Pancreas (tissue), 10 donors: ENCODE measurements at regions not wholly inside any gene's neighbourhood (a gene's known extent, or its start where the extent isn't known, plus 50 kb on each side); places are given as distances from the start of the nearest gene placed in this dataset.

Experiments used
- ATAC-seq, 4 donors: fragments of 200-7000 bp; cut with Tn5 transposase; one replicate each; pipeline versions ENCODE4 v1.8.0 to v1.9.1; 2020; ENCODE audit warnings: mild to moderate bottlenecking in 4 of 4, moderate library complexity in 4 of 4
- DNase-seq, 6 donors: peaks; one replicate each; pipeline ENCODE4 v3.0.0-alpha.2; 2020
- FAIRE-seq: peaks from 2 replicates; lab custom pipeline; 2012; peaks lifted over from hg19 to GRCh38; lab: Jason Lieb, UNC
- H3K27ac ChIP-seq, 4 donors: fragments of 200-600 bp; sonication (generic); 1 replicate in 3 of 4; 2 replicates in 1 of 4; pipeline versions ENCODE4 v1.5.0 to v1.8.0; 2020
- H3K27me3 ChIP-seq, 4 donors: fragments of 200-600 bp; one replicate each; pipeline ENCODE4 v1.8.0; 2021
- H3K36me3 ChIP-seq, 3 donors: fragments of 200-600 bp; sonication (generic) in 1 of 3; one replicate each; pipeline versions ENCODE4 v1.5.0 to v1.8.0; 2020 to 2021
- H3K4me1 ChIP-seq, 3 donors: fragments of 200-600 bp; one replicate each; pipeline ENCODE4 v1.8.0; 2021
- H3K4me3 ChIP-seq, 4 donors: fragments of 200-600 bp; sonication (generic) in 2 of 4; one replicate each; pipeline versions ENCODE4 v1.5.0 to v1.8.0; 2020 to 2021
- H3K9me3 ChIP-seq, 4 donors: fragments of 200-600 bp; one replicate each; pipeline ENCODE4 v1.8.0; 2021
- CTCF ChIP-seq, 4 donors: fragments of 200-600 bp; sonication (generic) in 3 of 4; IDR thresholded peaks; one replicate each; pipeline versions ENCODE4 v1.5.0 to v1.8.0; 2021; ENCODE audit warnings: antibody characterized with exemption in 4 of 4
- WGBS, 2 donors: extraction: QIAGEN DNeasy Blood & Tissue Kit; methylation state at CpG; one replicate each; pipeline ENCODE4 v1.1.7; 2013; 5-methylcytosine and 5-hydroxymethylcytosine counted together
- intact Hi-C, 3 donors: fragments of 100-400 bp; cut with DNase I; formaldehyde crosslinking; loops; one replicate each; pipeline versions ENCODE4 v1.11.1 to v1.14.2; 2022
- donor health status: healthy with polysubstance abuse.
- donor health status: DM: no; HTN: no; CAD: no; lungs with moderate emphysema.
- donor health status: DM: no; HTN: no; CAD: no.
- donor health status: control.
- donor health status: control.
- donor health status: Bipolar disorder and iron deficiency.
- donor health status: DM: yes; HTN: yes; CAD: no.
- donor health status: DM: no; HTN: no; CAD: no.
- donor health status: DM: no; HTN: no; CAD: no.
- donor health status: DM: yes; HTN: yes; CAD: no.

GRCh38 chr18:38879871-38880270, 1314.3 kb upstream of the CELF4 start:
- intact Hi-C loops: no loop called here
- no peak for FAIRE-seq
- TF ChIP-seq CTCF (IDR thresholded peaks at IDR 0.05): no peak

GRCh38 chr18:38872342-38872741, 1306.7 kb upstream of the CELF4 start:
- WGBS, 2 donors: 51 to 53% methylated on average over 3 of the region's 3 CpGs
- intact Hi-C loops: no loop called here
- DNase-seq: no peak
- H3K4me3 ChIP-seq: no peak overlapping the region
- H3K27ac ChIP-seq: no peak overlapping the region
- no peak for FAIRE-seq
- no peaks in the 10 kb centered on the region for H3K27me3 ChIP-seq
- H3K9me3 ChIP-seq: no peaks in the 10 kb centered on the region
- H3K4me1 ChIP-seq: no peaks in the 10 kb centered on the region
- no peak for TF ChIP-seq CTCF (IDR thresholded peaks at IDR 0.05)
- H3K36me3 ChIP-seq: no peaks in the 10 kb centered on the region
- ATAC-seq: no peak

More at GRCh38 chr18:38879871-38880270, 1314.3 kb upstream of the CELF4 start:
- Histone ChIP-seq H3K4me3 (no peak overlapping the region), H3K4me1 (no peaks in the 10 kb centered on the region), H3K27me3 (no peaks in the 10 kb centered on the region), H3K27ac (no peak overlapping the region), H3K36me3 (no peaks in the 10 kb centered on the region), H3K9me3 (no peaks in the 10 kb centered on the region)
- no peak for ATAC-seq
- no peak for DNase-seq
- WGBS, 2 donors: 54 to 61% methylated on average over 1 of the region's 1 CpG

GRCh38 chr18:38868757-38869156, 1303.2 kb upstream of the CELF4 start:
- FAIRE-seq: no peak
- no peak for TF ChIP-seq CTCF (IDR thresholded peaks at IDR 0.05)
- WGBS, 2 donors: 71 to 84% methylated on average over 2 of the region's 2 CpGs

GRCh38 chr18:38867680-38868079, 1302.1 kb upstream of the CELF4 start:
- Histone ChIP-seq H3K27me3 (no peaks in the 10 kb centered on the region), H3K36me3 (no peaks in the 10 kb centered on the region), H3K4me1 (no peaks in the 10 kb centered on the region), H3K27ac (no peak overlapping the region), H3K4me3 (no peak overlapping the region), H3K9me3 (no peaks in the 10 kb centered on the region)
- intact Hi-C loops: no loop called here
- no peak for ATAC-seq
- FAIRE-seq: no peak
- DNase-seq: no peak
- WGBS, 2 donors: 62 to 70% methylated on average over 2 of the region's 2 CpGs
- TF ChIP-seq CTCF (IDR thresholded peaks at IDR 0.05): no peak

More at GRCh38 chr18:38868757-38869156, 1303.2 kb upstream of the CELF4 start:
- DNase-seq (no peak), ATAC-seq (no peak)
- Histone ChIP-seq H3K4me1 (no peaks in the 10 kb centered on the region), H3K36me3 (no peaks in the 10 kb centered on the region), H3K27me3 (no peaks in the 10 kb centered on the region), H3K4me3 (no peak overlapping the region), H3K9me3 (no peaks in the 10 kb centered on the region), H3K27ac (no peak overlapping the region)
- intact Hi-C loops: no loop called here

- DNase-seq (no peak), ATAC-seq (no peak)
Measured at GRCh38 chr18:38851526-38851925, 1285.9 kb upstream of the CELF4 start.

More at GRCh38 chr18:38851526-38851925, 1285.9 kb upstream of the CELF4 start:
- Histone ChIP-seq H3K36me3 (no peaks in the 10 kb centered on the region), H3K27me3 (no peaks in the 10 kb centered on the region), H3K9me3 (no peaks in the 10 kb centered on the region), H3K4me3 (no peak overlapping the region), H3K27ac (no peak overlapping the region), H3K4me1 (no peaks in the 10 kb centered on the region)
- TF ChIP-seq CTCF (IDR thresholded peaks at IDR 0.05): no peak
- intact Hi-C loops: no loop called here
- no peak for FAIRE-seq
